ENCODE measurements at regions not wholly inside any gene's neighbourhood (a gene's known extent, or its start where the extent isn't known, plus 50 kb on each side); places are given as distances from the start of the nearest gene placed in this dataset.
A peak's percentile ranks its signal among the peaks of the same experiment; 100 is the strongest.

DNA sequence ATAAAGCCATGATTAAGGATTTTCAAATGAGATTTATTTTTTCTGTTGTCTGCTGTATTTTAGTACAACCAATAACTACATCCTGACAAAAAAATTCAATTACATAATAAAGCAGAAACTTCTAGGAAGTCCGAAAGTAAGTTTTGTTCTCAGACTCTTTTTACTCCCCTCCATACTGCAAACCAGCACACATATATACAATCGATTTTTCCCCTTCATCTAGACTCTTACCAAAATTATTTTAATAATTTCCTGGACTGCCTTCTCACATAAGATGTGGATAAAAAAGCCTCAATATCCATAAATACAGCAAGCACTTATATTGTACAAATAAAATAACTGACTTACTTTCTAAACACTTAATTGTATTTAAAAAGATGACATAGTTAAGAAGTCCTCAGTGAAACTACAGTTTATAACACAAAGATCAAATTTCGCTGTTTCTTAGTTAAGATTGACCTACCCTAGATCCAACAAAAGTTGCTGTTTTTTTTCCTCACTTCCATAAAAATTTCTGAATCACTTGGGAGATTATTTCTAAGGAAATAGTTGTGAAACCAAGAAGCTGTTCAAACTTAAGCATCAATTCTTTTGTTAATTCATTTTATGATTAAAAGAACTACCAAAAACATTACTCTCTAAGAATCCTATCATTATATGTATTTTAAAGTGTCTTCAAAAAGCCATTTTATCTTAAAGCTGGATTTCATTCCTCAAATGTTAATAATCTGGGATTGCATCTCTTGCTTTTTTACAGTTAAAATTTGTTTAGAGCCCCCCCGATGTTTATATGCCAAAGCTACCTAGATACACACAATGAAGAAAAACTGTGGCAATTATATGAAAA, 74.7 kb upstream of the IFNE start:
- DNase-seq (ENCODE audit: low spot score) (no peak), ATAC-seq (ENCODE audit: low FRiP score) (no peak)
- TF ChIP-seq CTCF (IDR thresholded peaks at IDR 0.05): no peak

DNA sequence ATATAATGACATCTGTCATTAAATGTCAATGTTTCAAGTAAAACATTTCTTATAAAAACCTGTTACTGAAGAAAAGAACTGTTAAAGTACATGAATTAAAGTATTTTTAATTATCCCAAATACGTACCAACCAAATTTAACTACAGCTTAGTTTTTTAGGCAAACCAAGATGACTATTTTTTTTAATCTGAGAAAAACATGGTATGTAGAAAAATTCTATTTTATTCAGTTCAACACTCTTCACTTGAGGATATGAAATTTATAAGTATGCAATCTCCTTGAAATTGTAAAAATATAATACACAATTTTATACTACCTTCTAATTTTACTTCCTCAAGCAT, 75.3 kb upstream of the IFNE start:
- DNase-seq (ENCODE audit: low spot score) (no peak), ATAC-seq (ENCODE audit: low FRiP score) (no peak)
- TF ChIP-seq CTCF (IDR thresholded peaks at IDR 0.05): no peak

- no peak for TF ChIP-seq CTCF (IDR thresholded peaks at IDR 0.05)
- ATAC-seq (ENCODE audit: low FRiP score) (no peak), DNase-seq (ENCODE audit: low spot score) (no peak)
Observed at GRCh38 chr9:21558079-21558478, 76.0 kb upstream of the IFNE start.

- no peak for TF ChIP-seq CTCF (IDR thresholded peaks at IDR 0.05)
- no peak for ATAC-seq (ENCODE audit: low FRiP score)
- no peak for DNase-seq (ENCODE audit: low spot score)
Observed at GRCh38 chr9:21558615-21559401, 76.7 kb upstream of the IFNE start.

GRCh38 chr9:21559402-21560280, 77.5 kb upstream of the IFNE start:
- ATAC-seq (ENCODE audit: low FRiP score): peak; percentile 92
- no peak for TF ChIP-seq CTCF (IDR thresholded peaks at IDR 0.05)
- no peak for DNase-seq (ENCODE audit: low spot score)

DNA sequence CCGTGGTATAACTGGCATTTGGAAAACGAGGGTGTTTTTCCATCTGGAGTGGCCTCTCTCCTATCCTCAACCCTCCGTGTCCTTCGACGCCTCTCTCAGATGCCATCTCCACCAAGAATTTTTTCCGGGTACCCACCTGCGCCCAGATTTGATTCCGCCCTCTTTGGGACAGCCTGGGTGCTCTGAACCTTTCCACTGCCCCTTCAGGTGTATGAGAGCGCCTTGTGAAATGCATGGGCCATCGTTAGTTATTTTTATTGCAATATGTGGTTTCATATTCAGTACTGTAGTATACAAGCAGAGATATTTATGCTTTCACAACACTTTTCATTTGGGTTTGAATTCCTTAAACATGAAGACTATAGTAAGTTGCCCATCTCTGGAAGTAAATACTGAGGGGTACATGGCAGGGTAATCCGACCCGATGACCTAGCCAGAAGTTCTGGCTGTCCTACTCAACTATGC, 78.2 kb upstream of the IFNE start:
- no peak for TF ChIP-seq CTCF (IDR thresholded peaks at IDR 0.05)
- DNase-seq (ENCODE audit: low spot score): no peak
- peak; percentile 7 for ATAC-seq (ENCODE audit: low FRiP score)
